ENCODE measurements at regions not wholly inside any gene's neighbourhood (a gene's known extent, or its start where the extent isn't known, plus 50 kb on each side); places are given as distances from the start of the nearest gene placed in this dataset.

- DNase-seq, result no peak
Observed at GRCh38 chr9:38312406-38312805, 80.1 kb upstream of the ALDH1B1 start.

GRCh38 chr9:38311382-38312270 lies 80.9 kb upstream of the ALDH1B1 start:
- DNase-seq, result no peak

GRCh38 chr9:38309324-38310195 lies 82.9 kb upstream of the ALDH1B1 start:
- DNase-seq, result no peak

GRCh38 chr9:38308136-38308535 lies 84.4 kb upstream of the ALDH1B1 start:
- DNase-seq, result no peak

GRCh38 chr9:38306899-38307298 lies 85.6 kb upstream of the ALDH1B1 start:
- no peak for DNase-seq

GRCh38 chr9:38305582-38305981 lies 86.9 kb upstream of the ALDH1B1 start:
- DNase-seq, result no peak

- DNase-seq, result no peak
Observed at GRCh38 chr9:38301376-38302106, 91.0 kb upstream of the ALDH1B1 start.

GRCh38 chr9:38299856-38300255 lies 92.6 kb upstream of the ALDH1B1 start:
- DNase-seq, result no peak

GRCh38 chr9:38298904-38299303 lies 93.6 kb upstream of the ALDH1B1 start:
- no peak for DNase-seq

- DNase-seq, result no peak
Observed at GRCh38 chr9:38298503-38298902, 94.0 kb upstream of the ALDH1B1 start.

GRCh38 chr9:38296807-38297206 lies 95.7 kb upstream of the ALDH1B1 start:
- no peak for DNase-seq

GRCh38 chr9:38295764-38296163 lies 96.7 kb upstream of the ALDH1B1 start:
- no peak for DNase-seq

GRCh38 chr9:38294220-38294960 lies 98.1 kb upstream of the ALDH1B1 start:
- no peak for DNase-seq

- no peak for DNase-seq
Observed at GRCh38 chr9:38293022-38293421, 99.5 kb upstream of the ALDH1B1 start.

- no peak for DNase-seq
Observed at GRCh38 chr9:38292480-38292879, 100.0 kb upstream of the ALDH1B1 start.

GRCh38 chr9:38289866-38290245 lies 102.6 kb upstream of the ALDH1B1 start:
- DNase-seq, result no peak

- DNase-seq, result no peak
Observed at GRCh38 chr9:38289236-38289865, 103.2 kb upstream of the ALDH1B1 start.

GRCh38 chr9:38288502-38288901 lies 104.0 kb upstream of the ALDH1B1 start:
- no peak for DNase-seq

GRCh38 chr9:38287420-38287985 lies 105.0 kb upstream of the ALDH1B1 start:
- no peak for DNase-seq

GRCh38 chr9:38286766-38287165 lies 105.7 kb upstream of the ALDH1B1 start:
- no peak for DNase-seq

- DNase-seq, result no peak
Observed at GRCh38 chr9:38286357-38286756, 106.1 kb upstream of the ALDH1B1 start.

GRCh38 chr9:38285236-38285635 lies 107.3 kb upstream of the ALDH1B1 start:
- DNase-seq, result no peak
